Activated naive CD8-positive, alpha-beta T cell treated with anti-CD3 and anti-CD28 coated beads for 36 hours (primary cell): ENCODE measurements at regions not wholly inside any gene's neighbourhood (a gene's known extent, or its start where the extent isn't known, plus 50 kb on each side); places are given as distances from the start of the nearest gene placed in this dataset.

ENCODE experiments used
- DNase-seq: peaks from one replicate; pipeline ENCODE4 v3.0.0; 2021
- H3K27ac Mint-ChIP-seq: one replicate; pipeline ENCODE4 v1.8.0; 2022; ENCODE audit warnings: mild to moderate bottlenecking, moderate library complexity, mixed read lengths
- H3K27me3 Mint-ChIP-seq: one replicate; pipeline ENCODE4 v1.8.0; 2022; ENCODE audit warnings: mild to moderate bottlenecking, mixed read lengths
- H3K36me3 Mint-ChIP-seq: one replicate; pipeline ENCODE4 v1.8.0; 2021; ENCODE audit warnings: mild to moderate bottlenecking, mixed read lengths
- H3K4me1 Mint-ChIP-seq: one replicate; pipeline ENCODE4 v1.8.0; 2021; ENCODE audit warnings: mixed read lengths
- H3K4me3 Mint-ChIP-seq: one replicate; pipeline ENCODE4 v1.8.0; 2022; ENCODE audit warnings: mild to moderate bottlenecking, moderate library complexity, mixed read lengths
- H3K9me3 Mint-ChIP-seq: one replicate; pipeline ENCODE4 v1.8.0; 2022; ENCODE audit warnings: mixed read lengths

DNA sequence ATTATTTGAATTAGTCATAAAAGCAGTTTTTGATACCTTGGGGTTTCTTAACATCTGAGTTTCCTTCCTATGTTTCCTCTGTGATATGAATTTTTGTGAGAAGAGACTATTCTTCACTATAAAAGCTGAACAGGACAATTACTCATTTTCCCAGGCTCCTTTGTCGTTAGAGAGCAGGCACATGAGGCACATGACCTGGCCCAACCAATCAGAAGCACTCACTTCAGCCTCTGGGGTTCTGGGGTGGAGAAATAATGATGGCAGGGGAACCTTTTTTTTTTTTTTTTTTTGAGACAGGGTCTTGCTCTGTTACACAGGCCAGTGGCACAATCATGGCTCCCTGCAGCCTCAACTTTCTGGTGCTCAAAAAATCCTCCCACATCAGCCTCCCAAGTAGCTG is 145.5 kb upstream of the ASIC2 start:
- H3K36me3 Mint-ChIP-seq, result no peaks in the 10 kb centered on the region
- no peak overlapping the region for H3K4me3 Mint-ChIP-seq
- no peak overlapping the region for H3K27ac Mint-ChIP-seq
- H3K27me3 Mint-ChIP-seq, result peaks cover 5% of the 10 kb centered on the region
- H3K9me3 Mint-ChIP-seq, result peaks cover 6% of the 10 kb centered on the region
- H3K4me1 Mint-ChIP-seq, result no peaks in the 10 kb centered on the region
- no peak for DNase-seq

DNA sequence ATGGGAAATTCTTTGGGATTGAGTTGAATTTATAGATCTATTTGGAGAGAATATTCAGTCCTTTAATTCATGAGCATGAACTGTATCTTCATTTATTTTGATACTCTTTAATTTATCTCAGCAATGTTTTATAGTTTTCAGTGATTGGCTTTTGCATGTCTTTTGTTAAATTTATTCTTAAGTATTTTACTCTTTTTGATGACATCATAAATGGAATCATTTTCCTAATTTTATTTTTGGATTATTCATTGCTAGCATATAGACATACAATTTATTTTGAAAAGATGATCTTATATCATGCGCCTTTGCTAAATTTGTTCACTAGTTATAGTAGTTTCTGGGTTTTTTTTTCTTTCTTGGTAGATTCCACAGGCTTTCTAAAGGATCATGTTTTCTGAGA is 149.2 kb upstream of the ASIC2 start:
- H3K27ac Mint-ChIP-seq, result no peak overlapping the region
- no peak overlapping the region for H3K4me3 Mint-ChIP-seq
- H3K9me3 Mint-ChIP-seq, result peaks cover 6% of the 10 kb centered on the region
- DNase-seq, result no peak
- H3K27me3 Mint-ChIP-seq, result peaks cover 12% of the 10 kb centered on the region
- no peaks in the 10 kb centered on the region for H3K36me3 Mint-ChIP-seq
- no peaks in the 10 kb centered on the region for H3K4me1 Mint-ChIP-seq

DNA sequence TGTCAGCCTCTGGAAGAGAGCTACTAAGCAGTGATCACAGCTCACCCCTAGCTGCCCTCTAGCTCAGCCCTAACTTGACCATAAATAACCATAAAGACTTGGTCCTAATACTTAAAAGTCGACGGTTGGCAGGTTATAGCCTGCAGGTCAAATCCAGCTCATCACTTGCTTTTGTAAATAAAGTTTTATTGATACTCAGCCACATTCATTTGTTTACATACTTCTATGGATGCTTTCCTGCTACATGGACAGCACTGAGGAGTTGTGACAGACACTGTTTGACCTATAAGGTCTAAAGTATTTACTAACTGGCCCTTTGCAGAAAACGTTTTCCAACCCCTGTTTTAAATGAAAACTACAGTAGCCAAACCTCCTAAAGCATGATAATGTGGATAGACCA is 151.6 kb upstream of the ASIC2 start:
- Mint-ChIP-seq H3K4me1 (no peaks in the 10 kb centered on the region), H3K4me3 (no peak overlapping the region), H3K36me3 (no peaks in the 10 kb centered on the region), H3K27ac (no peak overlapping the region), H3K9me3 (peaks cover 8% of the 10 kb centered on the region), H3K27me3 (peaks cover 15% of the 10 kb centered on the region)
- no peak for DNase-seq

DNA sequence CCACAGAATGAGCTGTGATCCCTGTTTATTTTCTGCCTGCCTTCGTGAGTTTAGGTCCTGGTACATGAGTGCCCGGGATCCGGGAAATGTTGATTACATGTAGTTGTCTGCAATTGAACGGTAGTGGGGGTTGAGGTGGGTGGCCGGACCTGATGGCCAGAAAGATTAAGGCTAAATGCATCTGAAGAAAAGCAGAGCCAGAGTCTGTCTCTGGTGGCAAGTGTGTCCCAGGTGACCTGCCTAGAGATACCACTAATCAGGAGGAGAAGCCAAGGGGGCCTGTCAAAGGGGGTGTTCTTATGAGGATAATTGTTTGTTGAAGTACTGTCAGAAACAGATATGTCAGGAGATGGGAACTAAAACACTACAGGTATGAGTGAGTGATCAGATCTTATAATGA is 154.0 kb upstream of the ASIC2 start:
- DNase-seq, result no peak
- Mint-ChIP-seq H3K4me3 (no peak overlapping the region), H3K4me1 (no peaks in the 10 kb centered on the region), H3K9me3 (peaks cover 8% of the 10 kb centered on the region), H3K27ac (no peak overlapping the region), H3K27me3 (peaks cover 15% of the 10 kb centered on the region), H3K36me3 (no peaks in the 10 kb centered on the region)

DNA sequence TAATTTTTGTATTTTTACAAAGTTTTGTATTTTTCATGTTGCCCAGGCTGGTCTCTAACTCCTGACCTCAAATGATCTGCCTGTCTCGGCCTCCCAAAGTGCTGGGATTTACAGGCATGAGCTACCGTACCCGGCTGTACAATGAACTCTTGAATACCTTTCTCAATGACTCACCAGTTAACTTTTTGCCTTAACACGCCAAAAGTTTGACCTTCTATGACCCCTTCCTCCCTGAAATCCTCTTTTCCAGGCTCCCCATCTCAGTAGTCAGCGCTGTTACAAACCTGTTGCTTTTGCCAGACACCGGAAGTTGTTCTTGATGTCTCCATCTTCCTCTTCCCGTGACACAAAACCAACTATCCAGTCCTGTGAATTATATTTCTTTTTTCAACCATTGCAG is 158.1 kb upstream of the ASIC2 start:
- Mint-ChIP-seq H3K9me3 (peaks cover 2% of the 10 kb centered on the region), H3K4me3 (no peak overlapping the region), H3K4me1 (no peaks in the 10 kb centered on the region), H3K27me3 (peaks cover 4% of the 10 kb centered on the region), H3K27ac (no peak overlapping the region), H3K36me3 (no peaks in the 10 kb centered on the region)
- no peak for DNase-seq

DNA sequence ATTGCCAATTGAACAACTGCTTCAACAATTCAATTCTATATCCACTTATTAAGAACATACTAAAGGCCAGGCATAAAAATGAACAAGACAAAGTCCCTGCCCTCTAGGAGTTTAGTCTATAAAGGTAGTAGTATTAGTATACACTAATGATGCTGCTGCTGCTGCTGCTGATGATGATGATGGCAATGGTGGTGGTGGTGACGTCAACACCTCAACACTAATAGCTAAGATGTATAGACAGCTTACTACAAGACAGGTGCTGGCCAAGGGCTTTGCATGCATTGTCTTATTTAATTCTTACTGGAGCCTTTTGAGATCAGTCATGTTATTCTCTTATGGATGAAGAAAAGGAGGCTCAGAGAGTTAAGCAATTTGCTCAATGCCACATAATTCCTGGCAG is 164.4 kb upstream of the ASIC2 start:
- DNase-seq, result no peak
- no peaks in the 10 kb centered on the region for H3K9me3 Mint-ChIP-seq
- H3K4me1 Mint-ChIP-seq, result no peaks in the 10 kb centered on the region
- H3K36me3 Mint-ChIP-seq, result no peaks in the 10 kb centered on the region
- no peak overlapping the region for H3K27ac Mint-ChIP-seq
- peaks cover 27% of the 10 kb centered on the region for H3K27me3 Mint-ChIP-seq
- no peak overlapping the region for H3K4me3 Mint-ChIP-seq

DNA sequence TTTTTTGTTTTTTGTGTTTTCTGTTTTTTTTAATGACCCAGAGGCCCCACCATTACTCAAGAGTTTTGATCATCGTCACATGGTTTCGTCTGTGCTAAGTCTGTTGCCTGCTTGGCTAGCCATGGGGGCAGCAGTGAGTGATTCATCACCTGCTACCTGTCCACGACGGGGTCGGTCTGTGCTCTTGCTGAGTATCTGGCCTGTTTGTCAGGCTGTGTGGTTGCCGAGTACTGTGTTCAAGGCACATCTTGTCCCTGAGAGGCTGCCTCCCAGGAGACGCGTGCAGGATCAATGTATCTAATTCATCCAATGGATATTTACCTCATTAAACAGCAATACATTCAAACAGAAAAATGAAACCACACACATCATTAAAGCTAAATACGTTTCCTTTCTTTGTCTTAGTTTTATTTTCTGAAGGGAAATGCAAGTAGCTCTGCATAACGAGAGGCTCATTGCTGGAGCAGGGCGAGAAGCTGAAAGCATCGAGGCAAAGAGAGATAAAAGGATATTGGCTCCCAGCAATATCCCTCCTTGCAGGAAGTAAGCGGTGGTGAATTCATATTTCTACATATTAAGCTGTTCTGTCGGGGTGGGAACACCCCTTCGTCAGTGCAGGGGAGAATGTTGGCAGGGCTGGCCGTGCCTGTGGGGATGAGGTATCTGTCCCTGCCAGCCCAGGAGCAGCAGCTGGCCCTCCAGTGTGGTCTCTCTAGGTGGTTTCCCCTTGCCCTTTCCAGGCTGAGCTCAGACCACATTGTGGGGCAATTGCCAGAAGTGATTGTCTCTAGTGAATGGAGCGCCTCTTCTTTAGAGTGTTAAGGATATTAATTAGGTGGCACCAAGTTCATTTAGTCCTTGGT is 166.2 kb upstream of the ASIC2 start:
- H3K4me3 Mint-ChIP-seq, result no peak overlapping the region
- no peaks in the 10 kb centered on the region for H3K4me1 Mint-ChIP-seq
- H3K27me3 Mint-ChIP-seq, result peaks cover 27% of the 10 kb centered on the region
- no peaks in the 10 kb centered on the region for H3K36me3 Mint-ChIP-seq
- no peak overlapping the region for H3K27ac Mint-ChIP-seq
- no peak for DNase-seq
- peaks cover 1% of the 10 kb centered on the region for H3K9me3 Mint-ChIP-seq

DNA sequence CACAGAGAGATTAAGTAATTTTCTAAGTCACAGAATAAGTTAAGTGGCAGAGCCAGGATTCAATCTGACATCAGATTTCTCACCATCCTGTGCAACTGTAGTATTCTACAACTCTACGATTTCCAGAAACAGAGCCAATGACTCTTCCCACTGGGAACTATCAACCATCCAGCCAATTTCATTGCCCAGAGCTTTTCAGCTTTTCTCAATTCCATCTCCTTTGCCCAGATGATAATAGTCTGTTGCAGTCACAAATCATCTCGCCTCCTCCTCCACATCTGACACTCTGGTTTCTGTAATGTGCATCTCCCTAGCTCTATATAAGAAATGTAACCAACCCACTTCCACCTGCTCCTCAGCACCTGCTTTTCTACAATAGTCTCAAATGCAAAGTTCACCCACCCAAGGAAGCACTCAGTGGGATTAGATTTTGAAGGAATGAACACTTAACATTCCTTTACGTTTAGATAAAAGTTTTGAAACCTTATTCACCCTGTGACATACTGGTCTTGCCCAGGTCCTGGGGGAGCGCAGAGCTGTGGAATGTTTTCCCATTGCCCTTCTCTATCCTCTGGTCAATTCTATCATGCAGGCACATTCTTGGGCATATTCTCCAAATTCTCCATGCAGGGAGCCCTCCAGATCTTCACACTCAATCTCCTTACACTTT is 167.8 kb upstream of the ASIC2 start:
- no peak for DNase-seq
- Mint-ChIP-seq H3K4me3 (no peak overlapping the region), H3K27me3 (peaks cover 34% of the 10 kb centered on the region), H3K36me3 (no peaks in the 10 kb centered on the region), H3K4me1 (no peaks in the 10 kb centered on the region), H3K27ac (no peak overlapping the region), H3K9me3 (peaks cover 1% of the 10 kb centered on the region)

DNA sequence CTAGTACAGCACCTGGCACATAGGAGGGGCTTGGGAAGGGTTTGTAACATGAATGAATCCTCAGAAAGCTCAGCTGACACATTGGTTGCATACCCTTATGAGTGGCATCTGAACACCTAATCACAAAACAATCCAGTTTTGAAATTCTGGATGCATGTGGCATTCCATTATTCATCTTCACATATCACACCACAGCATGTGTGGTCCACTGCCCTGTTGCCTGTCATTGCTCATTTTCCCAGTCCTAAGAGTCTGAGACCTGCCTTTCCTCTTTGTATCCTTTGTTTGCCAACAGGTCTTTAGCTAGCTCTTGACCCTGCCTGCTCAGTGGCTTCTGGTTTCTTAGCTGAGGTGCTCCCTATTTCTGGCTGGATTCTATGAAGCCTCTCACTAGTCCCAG is 170.8 kb upstream of the ASIC2 start:
- Mint-ChIP-seq H3K27ac (no peak overlapping the region), H3K27me3 (peaks cover 19% of the 10 kb centered on the region), H3K4me3 (no peak overlapping the region), H3K36me3 (no peaks in the 10 kb centered on the region), H3K4me1 (no peaks in the 10 kb centered on the region), H3K9me3 (peaks cover 4% of the 10 kb centered on the region)
- DNase-seq, result no peak

DNA sequence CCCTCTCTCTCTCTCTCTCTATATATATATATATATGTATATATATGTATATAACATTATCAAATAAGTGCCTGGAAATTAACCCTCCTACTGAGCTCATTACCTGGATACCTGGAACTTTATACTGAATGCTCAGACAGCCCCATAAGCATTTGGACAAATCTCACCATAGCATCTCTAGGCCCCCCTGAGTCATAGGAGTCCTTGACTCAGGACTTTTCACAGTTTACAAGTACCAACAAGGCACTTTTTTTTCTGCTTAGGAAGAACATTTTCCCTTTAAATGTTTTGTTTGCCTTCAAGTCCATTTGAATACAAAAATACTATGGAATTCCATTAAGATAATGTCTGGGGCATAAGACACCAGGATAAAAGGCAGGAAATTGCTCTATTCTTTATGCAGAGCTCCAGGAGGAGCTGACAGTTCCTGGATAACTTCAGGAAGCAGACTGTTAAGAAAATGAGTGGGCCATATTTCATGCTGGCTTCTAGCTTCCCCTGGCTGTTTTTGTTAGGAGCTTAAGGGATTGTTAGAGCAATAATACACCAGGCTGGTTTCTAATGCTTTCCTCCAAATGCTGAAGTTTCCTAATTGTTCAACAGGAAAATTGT is 171.7 kb upstream of the ASIC2 start:
- no peak for DNase-seq
- peaks cover 15% of the 10 kb centered on the region for H3K27me3 Mint-ChIP-seq
- no peak overlapping the region for H3K27ac Mint-ChIP-seq
- H3K4me1 Mint-ChIP-seq, result no peaks in the 10 kb centered on the region
- H3K4me3 Mint-ChIP-seq, result no peak overlapping the region
- H3K36me3 Mint-ChIP-seq, result no peaks in the 10 kb centered on the region
- H3K9me3 Mint-ChIP-seq, result peaks cover 4% of the 10 kb centered on the region

DNA sequence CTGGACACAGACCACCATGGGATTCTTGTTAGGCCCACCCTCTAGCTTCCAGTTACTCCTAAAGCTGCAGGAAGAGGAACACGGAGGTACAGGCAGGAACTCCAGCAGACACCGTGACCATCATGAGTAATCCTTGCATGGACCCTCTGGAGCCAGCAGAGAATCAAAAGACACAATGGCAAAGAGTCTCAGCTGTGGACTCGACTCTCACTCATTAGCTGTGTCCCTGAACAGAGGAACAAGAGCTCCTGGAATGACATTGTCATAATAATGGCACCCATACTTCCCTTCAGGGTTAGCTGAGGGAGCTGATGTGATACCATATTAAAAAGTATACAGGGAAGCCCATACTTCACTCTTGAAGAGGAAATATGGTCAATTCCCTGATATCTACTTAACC is 176.3 kb upstream of the ASIC2 start:
- H3K4me1 Mint-ChIP-seq, result no peaks in the 10 kb centered on the region
- peaks cover 3% of the 10 kb centered on the region for H3K9me3 Mint-ChIP-seq
- H3K36me3 Mint-ChIP-seq, result no peaks in the 10 kb centered on the region
- H3K27me3 Mint-ChIP-seq, result peaks cover 20% of the 10 kb centered on the region
- no peak overlapping the region for H3K27ac Mint-ChIP-seq
- no peak overlapping the region for H3K4me3 Mint-ChIP-seq
- DNase-seq, result no peak

DNA sequence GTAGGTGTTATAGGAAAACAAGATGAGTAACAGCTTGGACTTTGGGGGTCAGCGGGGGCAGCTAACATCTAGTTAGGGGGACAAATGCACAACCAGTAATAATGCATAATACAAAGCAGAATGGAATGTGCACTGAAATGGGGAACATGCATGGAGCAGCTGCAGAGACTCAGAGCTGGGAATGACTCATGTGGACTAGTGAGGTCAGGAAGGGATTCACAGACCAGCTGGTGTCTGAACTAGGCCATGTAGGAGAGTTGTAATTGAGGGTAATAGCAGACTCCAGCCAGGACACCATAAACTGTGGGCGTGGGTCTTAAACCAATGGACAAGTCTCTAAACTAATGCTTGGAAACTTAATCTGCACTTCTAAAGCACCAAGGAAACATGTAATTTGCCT is 176.8 kb upstream of the ASIC2 start:
- peaks cover 3% of the 10 kb centered on the region for H3K9me3 Mint-ChIP-seq
- H3K4me1 Mint-ChIP-seq, result no peaks in the 10 kb centered on the region
- H3K27ac Mint-ChIP-seq, result no peak overlapping the region
- no peak overlapping the region for H3K4me3 Mint-ChIP-seq
- no peak for DNase-seq
- peaks cover 22% of the 10 kb centered on the region for H3K27me3 Mint-ChIP-seq
- no peaks in the 10 kb centered on the region for H3K36me3 Mint-ChIP-seq

DNA sequence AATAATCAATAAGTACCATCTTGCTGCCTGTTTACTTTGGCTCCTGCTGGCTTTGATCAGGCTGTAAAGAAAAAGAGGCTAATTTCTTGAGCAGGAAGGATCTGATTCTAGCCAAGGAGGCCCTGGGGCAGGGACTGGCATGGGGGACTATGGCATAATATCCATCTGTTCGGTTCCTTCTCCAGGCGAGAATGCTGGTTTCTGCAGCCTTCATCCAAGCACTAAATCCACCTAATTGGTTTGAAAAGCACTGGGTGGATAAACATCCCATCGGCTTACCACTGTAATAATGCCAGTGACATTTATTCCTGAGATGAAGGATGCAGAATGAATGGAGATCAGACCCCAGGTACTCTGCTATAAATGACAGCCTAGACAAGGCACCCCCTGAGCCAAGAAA is 180.0 kb upstream of the ASIC2 start:
- H3K27me3 Mint-ChIP-seq, result peaks cover 13% of the 10 kb centered on the region
- no peaks in the 10 kb centered on the region for H3K4me1 Mint-ChIP-seq
- H3K27ac Mint-ChIP-seq, result no peak overlapping the region
- H3K36me3 Mint-ChIP-seq, result no peaks in the 10 kb centered on the region
- H3K4me3 Mint-ChIP-seq, result no peak overlapping the region
- DNase-seq, result no peak
- no peaks in the 10 kb centered on the region for H3K9me3 Mint-ChIP-seq

DNA sequence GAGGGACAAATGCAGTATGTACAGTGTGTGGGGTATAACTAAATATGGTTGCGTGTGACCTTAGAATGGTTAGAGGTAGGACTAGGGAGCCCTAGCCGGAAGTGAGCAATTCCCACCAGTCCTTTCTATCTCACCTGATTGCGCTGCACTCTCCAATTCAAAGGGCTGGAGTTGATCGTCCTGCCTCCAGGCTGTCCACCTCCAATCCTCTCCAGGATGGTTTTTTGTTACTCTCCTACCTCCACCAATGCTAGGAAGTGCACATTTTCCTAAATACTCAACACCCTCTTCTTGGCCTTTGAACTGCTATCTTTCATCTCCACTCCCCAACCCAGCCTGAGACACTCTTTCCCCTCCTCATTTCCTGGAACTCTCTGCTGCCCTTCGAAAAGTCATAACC is 181.7 kb upstream of the ASIC2 start:
- H3K27ac Mint-ChIP-seq, result no peak overlapping the region

DNA sequence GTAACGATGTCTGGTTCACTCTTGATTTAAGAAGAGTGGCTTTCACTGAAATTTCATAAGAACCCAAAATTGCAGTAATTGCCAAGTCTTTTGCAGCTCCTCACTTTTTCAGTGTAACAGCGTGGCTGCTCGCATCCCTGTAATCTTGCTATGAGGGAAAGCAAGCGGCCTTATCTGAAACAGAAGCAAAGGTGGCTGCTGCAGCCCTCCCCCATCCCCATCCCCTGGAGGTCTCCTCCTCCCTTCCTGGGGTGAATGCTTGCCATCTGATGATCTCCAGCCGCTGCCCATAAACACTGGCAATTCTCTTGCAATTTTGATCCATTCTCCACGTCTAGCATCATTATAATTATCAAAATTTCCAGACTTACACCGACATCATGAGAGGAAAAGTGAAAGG is 182.5 kb upstream of the ASIC2 start:
- no peaks in the 10 kb centered on the region for H3K36me3 Mint-ChIP-seq
- H3K4me3 Mint-ChIP-seq, result no peak overlapping the region
- peaks cover 13% of the 10 kb centered on the region for H3K27me3 Mint-ChIP-seq
- no peaks in the 10 kb centered on the region for H3K9me3 Mint-ChIP-seq
- no peak overlapping the region for H3K27ac Mint-ChIP-seq
- DNase-seq, result no peak
- no peaks in the 10 kb centered on the region for H3K4me1 Mint-ChIP-seq

More for the DNA sequence above, 181.7 kb upstream of the ASIC2 start:
- H3K27me3 Mint-ChIP-seq, result peaks cover 13% of the 10 kb centered on the region
- H3K4me1 Mint-ChIP-seq, result no peaks in the 10 kb centered on the region
- DNase-seq, result no peak
- no peaks in the 10 kb centered on the region for H3K9me3 Mint-ChIP-seq
- no peaks in the 10 kb centered on the region for H3K36me3 Mint-ChIP-seq
- H3K4me3 Mint-ChIP-seq, result no peak overlapping the region

DNA sequence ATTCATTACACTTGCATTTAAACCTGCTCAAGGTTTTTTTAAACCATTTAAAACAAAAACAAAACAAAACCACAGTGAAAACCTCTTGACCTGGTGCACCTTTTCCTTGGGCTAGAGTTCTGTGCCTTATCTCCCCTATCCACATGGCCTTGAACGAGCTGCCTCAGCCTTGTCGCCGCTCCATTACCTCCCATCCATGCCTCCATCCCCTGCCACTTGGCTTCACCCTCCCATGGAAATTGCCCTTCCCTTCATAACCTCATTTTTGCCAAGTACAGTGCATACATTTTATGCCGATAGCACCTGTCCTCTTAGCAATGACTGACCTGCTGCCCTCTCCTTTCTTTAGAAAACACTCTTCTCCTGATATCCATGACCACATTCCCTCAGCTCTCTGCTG is 188.6 kb upstream of the ASIC2 start:
- no peak for DNase-seq
- no peaks in the 10 kb centered on the region for H3K36me3 Mint-ChIP-seq
- H3K9me3 Mint-ChIP-seq, result no peaks in the 10 kb centered on the region
- no peak overlapping the region for H3K27ac Mint-ChIP-seq
- H3K27me3 Mint-ChIP-seq, result no peaks in the 10 kb centered on the region
- no peak overlapping the region for H3K4me3 Mint-ChIP-seq
- no peaks in the 10 kb centered on the region for H3K4me1 Mint-ChIP-seq
